PFSK-1 (cell line): ENCODE measurements at regions not wholly inside any gene's neighbourhood (a gene's known extent, or its start where the extent isn't known, plus 50 kb on each side); places are given as distances from the start of the nearest gene placed in this dataset.

Source experiments
- FOXP2 ChIP-seq: optimal IDR thresholded peaks from 2 replicates; pipeline ENCODE3; 2011; ENCODE audit warnings: borderline replicate concordance, control low read depth, inconsistent platforms; ENCODE audit not compliant: insufficient read depth; ENCODE audit errors: extremely low read length, extremely low read depth
- POLR2AphosphoS5 ChIP-seq: IDR thresholded peaks from 2 replicates; pipeline ENCODE4 v1.6.1; 2012; ENCODE audit warnings: low read depth, mild to moderate bottlenecking, control low read depth, low read length, moderate library complexity
- SIN3A ChIP-seq: IDR thresholded peaks from 2 replicates; pipeline ENCODE4 v1.6.1; 2012; ENCODE audit warnings: mild to moderate bottlenecking, low read length, moderate library complexity, borderline replicate concordance; ENCODE audit not compliant: insufficient read depth
- TAF1 ChIP-seq: IDR thresholded peaks from 2 replicates; pipeline ENCODE4 v1.6.1; 2012; ENCODE audit warnings: low read length, control low read depth, borderline replicate concordance; ENCODE audit not compliant: insufficient read depth
- TF ChIP-seq, protein P1 (sequence below), 2 experiments: IDR thresholded peaks; 2 replicates each; pipeline versions ENCODE4 v1.6.1 to v1.8.0; 2011 to 2012; ENCODE audit warnings: low read depth in 2 of 2, low read length in 2 of 2, control low read depth in 1 of 2, inconsistent platforms in 1 of 2, mild to moderate bottlenecking in 1 of 2, moderate library complexity in 1 of 2; ENCODE audit not compliant: insufficient read depth in 1 of 2

GRCh38 chr20:23227976-23228375 lies 122.6 kb upstream of the NXT1 start:
- TF ChIP-seq FOXP2 (no peak), POLR2AphosphoS5 (no peak), TAF1 (no peak), SIN3A (no peak)
- TF ChIP-seq, protein P1, sequence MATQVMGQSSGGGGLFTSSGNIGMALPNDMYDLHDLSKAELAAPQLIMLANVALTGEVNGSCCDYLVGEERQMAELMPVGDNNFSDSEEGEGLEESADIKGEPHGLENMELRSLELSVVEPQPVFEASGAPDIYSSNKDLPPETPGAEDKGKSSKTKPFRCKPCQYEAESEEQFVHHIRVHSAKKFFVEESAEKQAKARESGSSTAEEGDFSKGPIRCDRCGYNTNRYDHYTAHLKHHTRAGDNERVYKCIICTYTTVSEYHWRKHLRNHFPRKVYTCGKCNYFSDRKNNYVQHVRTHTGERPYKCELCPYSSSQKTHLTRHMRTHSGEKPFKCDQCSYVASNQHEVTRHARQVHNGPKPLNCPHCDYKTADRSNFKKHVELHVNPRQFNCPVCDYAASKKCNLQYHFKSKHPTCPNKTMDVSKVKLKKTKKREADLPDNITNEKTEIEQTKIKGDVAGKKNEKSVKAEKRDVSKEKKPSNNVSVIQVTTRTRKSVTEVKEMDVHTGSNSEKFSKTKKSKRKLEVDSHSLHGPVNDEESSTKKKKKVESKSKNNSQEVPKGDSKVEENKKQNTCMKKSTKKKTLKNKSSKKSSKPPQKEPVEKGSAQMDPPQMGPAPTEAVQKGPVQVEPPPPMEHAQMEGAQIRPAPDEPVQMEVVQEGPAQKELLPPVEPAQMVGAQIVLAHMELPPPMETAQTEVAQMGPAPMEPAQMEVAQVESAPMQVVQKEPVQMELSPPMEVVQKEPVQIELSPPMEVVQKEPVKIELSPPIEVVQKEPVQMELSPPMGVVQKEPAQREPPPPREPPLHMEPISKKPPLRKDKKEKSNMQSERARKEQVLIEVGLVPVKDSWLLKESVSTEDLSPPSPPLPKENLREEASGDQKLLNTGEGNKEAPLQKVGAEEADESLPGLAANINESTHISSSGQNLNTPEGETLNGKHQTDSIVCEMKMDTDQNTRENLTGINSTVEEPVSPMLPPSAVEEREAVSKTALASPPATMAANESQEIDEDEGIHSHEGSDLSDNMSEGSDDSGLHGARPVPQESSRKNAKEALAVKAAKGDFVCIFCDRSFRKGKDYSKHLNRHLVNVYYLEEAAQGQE (IDR thresholded peaks at IDR 0.05; ENCODE audit: insufficient read depth in 1 of 2, low read depth in 2 of 2, low read length in 2 of 2): no peak

DNA sequence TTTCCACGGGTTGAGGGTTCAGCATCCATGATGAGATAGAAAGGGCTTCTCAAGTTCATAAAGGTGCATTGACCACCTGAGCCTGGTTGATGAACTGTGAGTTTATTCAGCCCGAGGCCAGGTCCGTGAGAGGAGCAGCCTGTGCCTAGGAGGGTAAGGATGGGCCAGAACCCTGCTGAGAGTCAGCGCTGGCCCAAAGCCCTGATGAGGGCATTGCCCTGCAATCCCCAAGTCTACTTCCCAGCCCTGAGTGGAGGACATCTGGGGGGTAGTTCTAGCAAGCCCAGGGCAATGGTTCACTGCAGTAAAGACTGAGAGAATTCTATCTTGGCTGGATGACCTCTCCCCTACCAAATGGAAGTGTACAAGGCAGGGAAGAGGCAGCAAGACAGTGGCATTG lies 123.3 kb upstream of the NXT1 start:
- TF ChIP-seq SIN3A: no peak
- no peak for TF ChIP-seq TAF1
- no peak for TF ChIP-seq FOXP2
- TF ChIP-seq, protein P1 (IDR thresholded peaks at IDR 0.05; ENCODE audit: insufficient read depth in 1 of 2, low read depth in 2 of 2, low read length in 2 of 2): no peak
- TF ChIP-seq POLR2AphosphoS5: no peak

DNA sequence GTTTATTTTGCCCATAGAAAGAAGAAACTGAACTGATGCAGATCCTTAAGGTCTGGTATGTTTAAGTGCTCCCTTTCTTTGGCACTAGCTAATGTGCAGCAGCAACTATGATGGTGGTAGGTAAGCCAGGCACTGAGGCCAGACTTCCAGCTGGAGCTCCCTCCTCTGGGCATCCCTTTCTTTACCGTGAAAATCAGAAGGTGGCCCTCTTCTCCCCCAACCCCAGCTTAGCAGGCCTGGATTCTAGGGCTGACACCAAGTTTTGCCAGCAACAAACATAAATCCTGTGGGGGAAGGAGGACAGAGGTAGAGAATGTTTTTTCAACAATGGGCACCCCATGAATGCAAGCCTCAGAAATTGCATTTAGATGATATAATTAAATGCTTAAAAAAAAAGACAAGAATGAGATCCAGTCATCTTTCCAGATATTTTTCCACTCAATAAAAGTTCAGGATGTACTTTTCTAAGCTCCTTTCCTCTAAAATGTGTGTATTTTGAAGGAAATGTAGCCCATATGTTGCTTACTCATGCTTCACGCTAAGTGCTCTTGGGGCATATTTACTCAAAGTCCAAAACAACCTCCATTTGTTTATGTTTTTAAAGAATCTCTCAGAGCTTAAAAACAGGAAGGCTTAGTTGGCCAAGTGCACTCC lies 123.9 kb upstream of the NXT1 start:
- TF ChIP-seq TAF1 (no peak), FOXP2 (no peak), POLR2AphosphoS5 (no peak), SIN3A (no peak)
- TF ChIP-seq, protein P1 (IDR thresholded peaks at IDR 0.05; ENCODE audit: insufficient read depth in 1 of 2, low read depth in 2 of 2, low read length in 2 of 2): no peak

GRCh38 chr20:23225407-23226060 lies 125.1 kb upstream of the NXT1 start:
- TF ChIP-seq POLR2AphosphoS5 (no peak), TAF1 (no peak), FOXP2 (no peak), SIN3A (no peak)
- TF ChIP-seq, protein P1 (IDR thresholded peaks at IDR 0.05; ENCODE audit: insufficient read depth in 1 of 2, low read depth in 2 of 2, low read length in 2 of 2): no peak

- TF ChIP-seq FOXP2 (no peak), SIN3A (no peak)
Observed at GRCh38 chr20:23224806-23225205, 125.8 kb upstream of the NXT1 start.
